Muscle of arm (tissue), 1 donor: ENCODE measurements at regions not wholly inside any gene's neighbourhood (a gene's known extent, or its start where the extent isn't known, plus 50 kb on each side); places are given as distances from the start of the nearest gene placed in this dataset.

ENCODE experiments used
- DNase-seq: peaks from one replicate; pipeline ENCODE4 v3.0.0-alpha.2; 2013

DNA sequence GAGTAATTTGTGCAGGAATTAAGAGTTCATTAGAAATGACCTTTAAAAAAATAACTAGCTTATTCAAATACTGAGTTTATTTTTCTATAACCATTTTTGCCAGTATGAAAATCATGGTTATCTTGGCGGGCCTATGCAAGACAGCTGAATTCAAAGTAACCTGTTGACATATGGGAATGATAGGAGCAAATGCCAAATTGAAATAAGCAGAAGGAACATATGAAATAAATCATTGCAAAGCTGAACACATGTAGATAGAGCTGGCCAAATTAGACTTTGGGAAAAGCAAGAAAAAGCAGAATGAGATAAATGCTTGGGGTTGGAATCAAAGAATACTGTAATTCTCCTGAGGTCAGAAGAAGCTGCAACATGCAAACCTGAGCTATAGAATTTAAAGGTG, 372.5 kb downstream of the ADAMTS20 start:
- no peak for DNase-seq

GRCh38 chr12:43177276-43177675, 374.7 kb downstream of the ADAMTS20 start:
- DNase-seq = no peak

DNA sequence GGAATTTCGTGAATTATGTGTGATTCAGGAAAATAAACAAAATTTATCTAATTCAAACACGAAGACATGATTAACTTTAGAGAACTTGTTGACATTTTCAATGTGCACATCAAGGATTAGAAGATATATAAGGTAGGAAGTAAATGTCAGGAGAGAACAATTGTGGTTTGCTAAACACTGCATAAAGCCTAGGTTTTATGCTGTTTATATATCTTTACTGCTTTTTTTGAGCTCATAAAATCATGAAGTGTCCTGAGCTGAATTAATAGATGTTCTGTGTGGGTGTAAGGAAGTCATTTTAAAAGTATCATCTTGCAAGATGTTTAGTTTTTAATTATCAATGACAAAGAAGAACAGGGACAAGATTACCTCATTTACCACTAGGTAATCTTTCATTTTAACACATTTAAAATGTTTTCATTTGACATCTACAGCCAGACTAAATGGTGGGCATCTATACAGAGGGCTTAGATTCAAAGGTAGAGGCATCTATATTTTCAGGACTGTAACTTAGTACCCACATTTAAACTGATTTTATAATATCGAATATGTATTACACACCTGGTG, 382.8 kb downstream of the ADAMTS20 start:
- no peak for DNase-seq

DNA sequence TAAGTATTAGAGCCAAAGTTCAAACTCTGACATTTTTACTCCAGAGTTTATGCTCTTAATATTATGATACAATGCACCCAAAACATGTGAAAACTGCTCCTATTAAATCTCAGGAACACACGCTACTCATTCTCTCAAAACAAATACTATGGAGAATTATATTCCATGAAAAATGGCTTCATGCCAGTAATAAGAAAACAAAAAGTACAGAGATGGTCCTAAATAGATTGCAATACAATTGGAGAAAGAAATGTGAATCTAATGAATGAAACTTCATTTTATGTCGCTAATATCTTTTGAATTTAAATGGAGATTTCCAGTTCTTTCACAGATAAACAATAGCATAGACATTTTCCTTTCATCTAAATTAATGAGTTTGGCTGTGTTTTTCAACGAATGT, 384.3 kb downstream of the ADAMTS20 start:
- no peak for DNase-seq

GRCh38 chr12:43165351-43165750, 386.7 kb downstream of the ADAMTS20 start:
- DNase-seq = no peak

- DNase-seq = no peak
Measured at GRCh38 chr12:43162138-43162537, 389.9 kb downstream of the ADAMTS20 start.

- DNase-seq = no peak
Measured at GRCh38 chr12:43159506-43159905, 392.5 kb downstream of the ADAMTS20 start.

- no peak for DNase-seq
Measured at GRCh38 chr12:43158126-43158525, 393.9 kb downstream of the ADAMTS20 start.

GRCh38 chr12:43155376-43155775, 396.6 kb downstream of the ADAMTS20 start:
- no peak for DNase-seq

GRCh38 chr12:43154498-43155045, 397.4 kb downstream of the ADAMTS20 start:
- no peak for DNase-seq

DNA sequence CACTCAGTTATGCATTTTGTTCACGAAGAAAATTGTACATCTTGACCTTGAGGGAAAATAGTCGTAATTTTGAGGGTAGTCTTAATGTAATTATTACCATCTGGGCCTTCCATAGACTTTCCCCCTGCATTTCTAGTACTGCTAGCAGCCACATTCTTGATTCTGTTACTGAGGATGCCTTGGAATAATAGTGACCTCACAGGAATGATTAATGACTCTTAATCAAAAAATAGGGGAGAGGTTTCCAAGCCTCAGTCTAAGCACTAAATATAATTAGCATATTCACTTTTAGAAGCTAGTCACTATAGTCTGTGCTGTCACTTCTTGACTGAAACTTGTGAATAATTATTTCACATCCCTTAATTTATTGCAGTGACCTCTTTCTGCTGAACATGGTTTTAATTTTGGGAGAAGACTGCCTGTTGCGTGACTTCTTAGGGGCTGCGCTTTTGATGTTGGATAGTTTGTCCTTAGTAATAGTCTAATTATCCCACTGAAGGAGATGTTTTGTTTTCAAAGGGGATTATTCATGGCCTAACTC, 400.5 kb downstream of the ADAMTS20 start:
- peak; percentile 21 for DNase-seq

DNA sequence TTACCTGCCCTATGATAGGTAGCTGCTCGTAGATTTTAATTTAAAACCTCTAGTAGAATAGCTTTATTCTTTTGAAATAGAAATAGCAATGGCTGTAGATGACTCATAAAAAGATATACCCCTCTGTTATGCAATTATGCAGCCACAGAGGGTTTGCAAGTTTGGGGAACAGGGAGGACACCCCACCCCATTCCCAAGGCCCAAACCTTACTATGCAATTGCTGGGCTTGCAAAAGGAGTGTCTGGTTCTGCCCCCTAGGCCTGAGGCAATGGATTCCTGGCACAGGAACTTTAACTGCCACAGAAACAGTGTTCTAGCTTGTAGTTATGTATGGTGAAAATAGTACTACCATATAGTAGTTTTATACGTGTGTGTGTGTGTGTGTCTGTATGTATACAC, 403.3 kb downstream of the ADAMTS20 start:
- DNase-seq = no peak

DNA sequence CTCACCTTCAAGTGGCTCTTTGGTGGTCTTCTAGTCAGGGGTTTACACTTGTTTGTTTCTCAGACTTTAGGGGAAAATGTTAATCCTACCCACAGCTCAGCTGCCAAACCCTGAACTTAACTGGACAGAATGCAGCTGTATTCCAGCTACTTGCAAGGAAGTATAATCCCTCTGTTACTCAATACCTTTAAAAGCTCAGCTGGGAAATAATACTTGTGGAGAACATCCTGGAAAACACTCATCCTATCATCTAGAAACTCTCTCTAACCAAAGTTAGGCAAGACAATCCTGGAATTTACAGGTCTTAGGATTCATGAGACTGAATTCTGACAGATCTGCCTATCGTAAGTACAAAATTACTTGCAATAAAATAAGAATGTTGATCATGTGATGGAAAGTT, 404.1 kb downstream of the ADAMTS20 start:
- DNase-seq = no peak

DNA sequence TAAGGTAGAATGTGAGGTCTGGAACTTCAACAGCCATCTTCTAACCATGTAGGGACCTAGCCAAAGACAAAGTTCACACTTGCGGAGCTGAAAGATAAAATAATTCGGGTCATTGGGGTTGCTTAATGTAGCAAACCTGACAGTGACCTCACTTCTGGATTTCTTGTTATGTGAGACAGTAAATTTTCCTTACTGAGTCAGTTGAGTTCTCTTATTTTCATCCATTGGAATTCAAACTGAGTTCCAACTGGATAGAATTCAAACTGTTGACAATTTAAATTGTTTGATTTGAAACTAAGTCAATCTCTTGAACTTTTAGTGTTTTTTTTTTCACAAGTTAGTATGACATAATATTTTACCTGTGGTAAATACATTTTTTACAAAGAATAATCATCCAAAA, 406.5 kb downstream of the ADAMTS20 start:
- no peak for DNase-seq

DNA sequence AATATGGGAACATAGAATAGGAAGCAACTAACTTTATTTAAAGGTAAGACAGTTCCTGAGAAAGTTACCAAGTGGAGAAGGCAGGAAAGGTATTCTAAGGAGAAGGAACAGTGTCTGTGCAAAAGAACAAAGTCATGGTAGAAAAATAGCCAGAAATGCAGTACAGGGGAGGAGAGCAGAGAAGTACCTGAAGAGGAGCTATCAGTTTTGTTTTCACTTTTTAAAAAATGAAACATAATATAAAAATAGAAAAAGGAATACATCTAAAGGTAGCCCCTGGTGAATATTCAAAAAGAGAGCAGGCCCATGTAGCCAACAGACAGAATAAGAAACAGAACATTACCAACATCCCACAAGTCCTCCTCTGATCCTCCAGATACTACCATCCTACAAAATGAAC, 408.7 kb downstream of the ADAMTS20 start:
- DNase-seq = no peak

DNA sequence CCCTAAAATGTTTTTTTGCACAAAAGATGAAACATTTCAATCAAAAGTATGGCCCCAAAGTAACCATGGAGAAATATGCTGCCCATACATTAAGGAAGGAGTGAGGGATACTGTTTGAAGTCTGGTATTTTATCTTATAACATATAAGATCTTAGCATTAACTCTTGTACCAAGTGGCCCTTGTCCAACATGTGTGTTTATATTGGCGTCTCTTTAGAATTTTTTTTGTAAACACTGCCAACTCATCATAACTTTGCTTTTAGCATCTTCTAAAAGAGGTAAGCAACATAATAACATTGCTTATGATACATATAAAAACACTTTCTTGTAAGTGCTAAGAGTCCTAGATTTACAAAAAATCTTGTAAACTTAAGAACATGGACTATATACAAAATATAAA, 419.7 kb downstream of the ADAMTS20 start:
- no peak for DNase-seq

- no peak for DNase-seq
Measured at GRCh38 chr12:43131301-43131700, 420.7 kb downstream of the ADAMTS20 start.

GRCh38 chr12:43127886-43128549, 424.0 kb downstream of the ADAMTS20 start:
- no peak for DNase-seq

- no peak for DNase-seq
Measured at GRCh38 chr12:43126652-43127375, 425.2 kb downstream of the ADAMTS20 start.

GRCh38 chr12:43123461-43123860, 428.5 kb downstream of the ADAMTS20 start:
- DNase-seq = no peak

- DNase-seq = no peak
Measured at GRCh38 chr12:43120150-43120549, 431.9 kb downstream of the ADAMTS20 start.

DNA sequence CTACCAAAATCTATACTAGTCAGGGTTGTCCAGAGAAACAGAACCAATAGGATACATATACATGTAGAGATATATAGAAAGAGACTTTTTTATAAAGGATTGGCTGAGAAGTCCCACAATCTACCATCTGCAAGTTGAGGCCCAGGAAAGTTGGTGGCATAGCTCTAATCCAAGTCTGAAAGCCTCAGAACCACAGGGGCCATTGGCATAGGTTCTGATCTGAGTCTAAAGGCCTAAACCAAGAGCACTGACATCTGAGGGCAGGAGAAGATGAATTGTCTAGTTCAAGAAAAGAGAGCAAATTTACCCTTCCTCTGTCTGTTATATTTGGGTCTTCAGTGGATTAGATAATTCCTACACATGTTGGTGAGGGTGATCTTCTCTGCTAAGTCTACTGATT, 433.1 kb downstream of the ADAMTS20 start:
- DNase-seq = no peak

GRCh38 chr12:43118234-43118633, 433.8 kb downstream of the ADAMTS20 start:
- DNase-seq = no peak
